ENCODE measurements at regions not wholly inside any gene's neighbourhood (a gene's known extent, or its start where the extent isn't known, plus 50 kb on each side); places are given as distances from the start of the nearest gene placed in this dataset.

DNA sequence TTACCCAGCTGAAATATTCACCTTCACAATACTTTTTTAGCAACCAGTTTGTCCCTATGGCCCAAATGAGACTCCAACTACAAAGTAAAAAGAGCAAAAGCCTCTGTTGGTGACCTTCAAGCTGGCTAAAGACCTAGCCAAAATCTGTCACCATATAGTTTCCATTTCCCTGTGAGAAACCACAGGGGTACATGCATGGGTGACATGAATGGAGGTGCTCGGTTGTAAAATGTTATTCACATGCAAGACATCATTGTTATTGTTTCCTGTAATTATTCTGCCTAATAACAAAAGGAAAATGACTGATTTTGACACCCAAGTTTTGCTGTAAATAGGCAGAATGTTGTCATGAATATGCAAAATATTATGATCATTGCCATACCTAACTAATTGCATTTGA lies 285.3 kb downstream of the ZNF608 start:
- H3K36me3 ChIP-seq (ENCODE audit: control insufficient read depth in 1 of 2, insufficient read depth in 2 of 2, low read length in 1 of 2): no peaks in the 10 kb centered on the region
- no peak overlapping the region for H3K4me3 ChIP-seq (ENCODE audit: low read length in 2 of 2)
- H3K4me1 ChIP-seq (ENCODE audit: control insufficient read depth in 1 of 2, insufficient read depth in 2 of 2, low read length in 2 of 2): peaks cover 1 to 5% of the 10 kb centered on the region in 2 donors
- WGBS, 2 donors: 94 to 96% methylated on average over 1 of the region's 1 CpG
- no peaks in the 10 kb centered on the region for H3K27me3 ChIP-seq (ENCODE audit: control insufficient read depth in 1 of 2, insufficient read depth in 2 of 2, low read length in 1 of 2)
- intact Hi-C loops (cut with DNase I): no loop called here
- no peaks in the 10 kb centered on the region for H3K9me3 ChIP-seq (ENCODE audit: control insufficient read depth, low read length)
- ATAC-seq (ENCODE audit: low FRiP score) (no peak), DNase-seq (no peak)
- H3K27ac ChIP-seq (ENCODE audit: low read depth in 1 of 2, low read length in 2 of 2): no peak overlapping the region

DNA sequence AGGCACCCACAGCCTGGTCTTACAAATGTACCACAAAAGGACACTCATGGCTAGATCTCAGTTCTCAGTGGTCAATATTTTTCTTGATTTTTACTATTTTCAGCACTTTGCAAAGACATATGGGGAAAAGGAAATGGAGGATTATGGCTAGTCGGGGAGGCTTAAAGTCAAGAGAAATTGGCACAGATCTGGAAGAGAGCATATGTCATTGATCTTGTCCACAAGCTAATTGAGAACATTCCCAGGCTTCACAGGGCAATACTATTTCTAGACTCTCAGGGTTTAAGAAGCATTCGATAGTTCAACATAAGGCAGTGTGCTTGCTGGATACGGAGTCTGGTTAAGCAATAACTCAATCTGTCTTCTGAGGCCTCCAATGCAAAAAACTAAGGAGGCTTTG lies 285.8 kb downstream of the ZNF608 start:
- no peak for ATAC-seq (ENCODE audit: low FRiP score)
- H3K27ac ChIP-seq (ENCODE audit: low read depth in 1 of 2, low read length in 2 of 2): no peak overlapping the region

DNA sequence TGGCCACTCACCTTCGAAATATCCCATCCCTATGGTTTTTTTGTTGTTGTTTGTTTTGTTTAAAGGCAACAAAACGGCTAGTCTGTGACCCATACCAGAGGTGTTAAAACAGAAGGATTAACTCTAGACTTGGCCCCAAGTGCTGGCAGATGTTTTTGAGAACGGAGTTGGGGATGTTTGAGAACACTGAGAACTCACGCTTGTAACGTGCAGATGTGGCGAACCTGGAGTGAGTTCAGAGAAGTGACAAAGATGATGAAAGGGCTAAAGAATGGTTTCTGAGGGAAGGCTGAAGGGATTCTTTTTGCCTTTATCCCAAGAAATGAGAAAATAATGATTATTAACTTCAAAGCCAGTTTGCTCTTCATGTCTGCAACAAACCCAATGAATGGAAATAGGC lies 286.5 kb downstream of the ZNF608 start:
- H3K27me3 ChIP-seq (ENCODE audit: control insufficient read depth in 1 of 2, insufficient read depth in 2 of 2, low read length in 1 of 2): no peaks in the 10 kb centered on the region
- peaks cover 1 to 5% of the 10 kb centered on the region in 2 donors for H3K4me1 ChIP-seq (ENCODE audit: control insufficient read depth in 1 of 2, insufficient read depth in 2 of 2, low read length in 2 of 2)
- no peak overlapping the region for H3K4me3 ChIP-seq (ENCODE audit: low read length in 2 of 2)
- ATAC-seq (ENCODE audit: low FRiP score): no peak
- WGBS, 2 donors: 75 to 77% methylated on average over 6 of the region's 6 CpGs
- no peak for DNase-seq
- no peak overlapping the region for H3K27ac ChIP-seq (ENCODE audit: low read depth in 1 of 2, low read length in 2 of 2)
- H3K36me3 ChIP-seq (ENCODE audit: control insufficient read depth in 1 of 2, insufficient read depth in 2 of 2, low read length in 1 of 2): no peaks in the 10 kb centered on the region
- intact Hi-C loops (cut with DNase I): no loop called here
- H3K9me3 ChIP-seq (ENCODE audit: control insufficient read depth, low read length): no peaks in the 10 kb centered on the region

More for the DNA sequence above, 285.8 kb downstream of the ZNF608 start:
- H3K4me3 ChIP-seq (ENCODE audit: low read length in 2 of 2): no peak overlapping the region
- H3K27me3 ChIP-seq (ENCODE audit: control insufficient read depth in 1 of 2, insufficient read depth in 2 of 2, low read length in 1 of 2): no peaks in the 10 kb centered on the region
- 92 to 97% methylated on average over 3 of the region's 3 CpGs for WGBS, 2 donors
- H3K4me1 ChIP-seq (ENCODE audit: control insufficient read depth in 1 of 2, insufficient read depth in 2 of 2, low read length in 2 of 2): peaks cover 1 to 5% of the 10 kb centered on the region in 2 donors
- no peak for DNase-seq
- no peaks in the 10 kb centered on the region for H3K9me3 ChIP-seq (ENCODE audit: control insufficient read depth, low read length)
- intact Hi-C loops (cut with DNase I): no loop called here
- no peaks in the 10 kb centered on the region for H3K36me3 ChIP-seq (ENCODE audit: control insufficient read depth in 1 of 2, insufficient read depth in 2 of 2, low read length in 1 of 2)

DNA sequence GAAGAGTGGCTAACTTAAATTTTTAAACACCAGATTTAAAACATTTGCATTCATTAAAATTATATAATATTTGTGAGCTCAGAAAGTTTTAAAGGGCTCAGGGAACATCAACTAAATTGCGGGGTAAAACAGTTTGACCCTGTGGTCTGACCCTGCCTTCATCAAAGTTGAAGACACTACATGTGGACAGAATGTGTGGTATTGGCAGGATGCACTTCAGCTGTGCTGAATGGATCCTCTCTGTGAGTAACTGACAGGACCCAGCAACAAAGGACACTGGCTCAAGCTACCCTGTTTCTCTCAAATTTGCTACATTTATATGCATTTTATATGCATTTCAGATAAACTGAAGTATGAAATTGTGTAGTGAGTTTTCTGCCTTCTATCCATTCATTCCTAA lies 288.5 kb downstream of the ZNF608 start:
- Histone ChIP-seq H3K4me1 (ENCODE audit: control insufficient read depth in 1 of 2, insufficient read depth in 2 of 2, low read length in 2 of 2) (peaks cover 0 to 3% of the 10 kb centered on the region in 2 donors), H3K27ac (ENCODE audit: low read depth in 1 of 2, low read length in 2 of 2) (no peak overlapping the region), H3K9me3 (ENCODE audit: control insufficient read depth, low read length) (no peaks in the 10 kb centered on the region), H3K36me3 (ENCODE audit: control insufficient read depth in 1 of 2, insufficient read depth in 2 of 2, low read length in 1 of 2) (no peaks in the 10 kb centered on the region), H3K4me3 (ENCODE audit: low read length in 2 of 2) (no peak overlapping the region), H3K27me3 (ENCODE audit: control insufficient read depth in 1 of 2, insufficient read depth in 2 of 2, low read length in 1 of 2) (no peaks in the 10 kb centered on the region)
- no peak for ATAC-seq (ENCODE audit: low FRiP score)
- intact Hi-C loops (cut with DNase I): no loop called here
- WGBS, 2 donors: 86 to 94% methylated on average over 1 of the region's 1 CpG
- no peak for DNase-seq

DNA sequence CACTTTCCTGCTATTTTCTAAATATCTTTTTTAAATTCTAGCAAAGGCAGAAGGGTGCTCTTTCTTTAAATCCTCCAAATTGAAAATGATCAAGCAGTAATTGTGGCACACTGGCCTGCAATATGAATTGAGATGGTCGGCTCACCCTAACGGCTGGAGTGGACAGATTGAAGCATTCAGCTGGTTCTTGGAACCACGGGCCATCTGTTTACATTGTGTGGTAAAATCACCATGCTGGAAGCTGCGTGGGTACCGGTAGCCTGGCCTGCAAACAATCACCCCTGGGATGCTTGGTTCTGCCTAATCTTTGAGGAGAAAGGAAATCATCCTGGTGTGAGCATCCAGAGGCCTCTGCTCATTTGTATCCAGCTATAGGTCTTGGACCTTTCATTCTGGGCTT lies 289.3 kb downstream of the ZNF608 start:
- no peak for DNase-seq
- WGBS, 2 donors: 92 to 94% methylated on average over 5 of the region's 5 CpGs
- no peak for ATAC-seq (ENCODE audit: low FRiP score)
- no peak overlapping the region for H3K27ac ChIP-seq (ENCODE audit: low read depth in 1 of 2, low read length in 2 of 2)
- no peaks in the 10 kb centered on the region for H3K9me3 ChIP-seq (ENCODE audit: control insufficient read depth, low read length)
- no peaks in the 10 kb centered on the region for H3K36me3 ChIP-seq (ENCODE audit: control insufficient read depth in 1 of 2, insufficient read depth in 2 of 2, low read length in 1 of 2)
- H3K4me3 ChIP-seq (ENCODE audit: low read length in 2 of 2): no peak overlapping the region
- H3K27me3 ChIP-seq (ENCODE audit: control insufficient read depth in 1 of 2, insufficient read depth in 2 of 2, low read length in 1 of 2): no peaks in the 10 kb centered on the region
- intact Hi-C loops (cut with DNase I): no loop called here
- H3K4me1 ChIP-seq (ENCODE audit: control insufficient read depth in 1 of 2, insufficient read depth in 2 of 2, low read length in 2 of 2): no peaks in the 10 kb centered on the region

DNA sequence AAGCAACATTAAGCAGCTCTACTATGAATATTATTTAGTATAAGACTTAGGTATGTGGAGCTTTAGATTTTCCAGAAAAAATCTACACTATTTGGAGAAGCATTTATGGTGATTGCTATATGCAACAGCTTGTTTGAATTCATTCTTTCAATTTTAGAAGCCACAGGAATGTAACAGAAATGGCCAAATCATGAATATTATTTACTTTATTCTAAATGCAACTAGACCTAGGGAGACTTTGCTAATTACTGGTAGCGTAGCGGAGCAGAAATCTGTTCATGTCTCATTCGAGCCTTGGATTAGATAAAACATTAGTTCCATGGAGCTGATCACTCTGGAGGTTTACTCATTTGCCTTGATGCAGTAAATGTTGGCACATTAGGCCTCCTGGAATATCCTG lies 290.2 kb downstream of the ZNF608 start:
- Histone ChIP-seq H3K27ac (ENCODE audit: low read depth in 1 of 2, low read length in 2 of 2) (no peak overlapping the region), H3K27me3 (ENCODE audit: control insufficient read depth in 1 of 2, insufficient read depth in 2 of 2, low read length in 1 of 2) (no peaks in the 10 kb centered on the region), H3K4me1 (ENCODE audit: control insufficient read depth in 1 of 2, insufficient read depth in 2 of 2, low read length in 2 of 2) (no peaks in the 10 kb centered on the region), H3K9me3 (ENCODE audit: control insufficient read depth, low read length) (no peaks in the 10 kb centered on the region), H3K4me3 (ENCODE audit: low read length in 2 of 2) (no peak overlapping the region), H3K36me3 (ENCODE audit: control insufficient read depth in 1 of 2, insufficient read depth in 2 of 2, low read length in 1 of 2) (no peaks in the 10 kb centered on the region)
- intact Hi-C loops (cut with DNase I): no loop called here
- ATAC-seq (ENCODE audit: low FRiP score) (no peak), DNase-seq (no peak)
- 96 to 98% methylated on average over 3 of the region's 3 CpGs for WGBS, 2 donors

DNA sequence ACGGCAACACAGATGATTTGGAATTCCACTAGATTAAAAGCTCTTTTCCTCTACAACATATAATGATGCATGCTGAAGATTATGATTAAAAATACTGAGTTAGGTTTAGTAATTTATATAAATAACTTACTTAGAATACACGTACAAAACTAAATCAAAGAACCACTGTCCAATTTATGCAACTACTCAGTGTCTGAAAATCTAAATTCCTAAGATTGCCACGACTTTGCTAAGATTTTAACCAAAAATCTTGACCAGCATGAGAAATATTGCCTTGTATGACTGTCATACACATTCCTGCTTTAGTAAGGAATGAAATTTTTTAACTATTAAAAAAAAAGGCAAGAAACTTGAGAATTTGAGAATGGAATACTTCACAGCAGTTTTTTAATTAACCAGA lies 292.4 kb downstream of the ZNF608 start:
- no peak for ATAC-seq (ENCODE audit: low FRiP score)

DNA sequence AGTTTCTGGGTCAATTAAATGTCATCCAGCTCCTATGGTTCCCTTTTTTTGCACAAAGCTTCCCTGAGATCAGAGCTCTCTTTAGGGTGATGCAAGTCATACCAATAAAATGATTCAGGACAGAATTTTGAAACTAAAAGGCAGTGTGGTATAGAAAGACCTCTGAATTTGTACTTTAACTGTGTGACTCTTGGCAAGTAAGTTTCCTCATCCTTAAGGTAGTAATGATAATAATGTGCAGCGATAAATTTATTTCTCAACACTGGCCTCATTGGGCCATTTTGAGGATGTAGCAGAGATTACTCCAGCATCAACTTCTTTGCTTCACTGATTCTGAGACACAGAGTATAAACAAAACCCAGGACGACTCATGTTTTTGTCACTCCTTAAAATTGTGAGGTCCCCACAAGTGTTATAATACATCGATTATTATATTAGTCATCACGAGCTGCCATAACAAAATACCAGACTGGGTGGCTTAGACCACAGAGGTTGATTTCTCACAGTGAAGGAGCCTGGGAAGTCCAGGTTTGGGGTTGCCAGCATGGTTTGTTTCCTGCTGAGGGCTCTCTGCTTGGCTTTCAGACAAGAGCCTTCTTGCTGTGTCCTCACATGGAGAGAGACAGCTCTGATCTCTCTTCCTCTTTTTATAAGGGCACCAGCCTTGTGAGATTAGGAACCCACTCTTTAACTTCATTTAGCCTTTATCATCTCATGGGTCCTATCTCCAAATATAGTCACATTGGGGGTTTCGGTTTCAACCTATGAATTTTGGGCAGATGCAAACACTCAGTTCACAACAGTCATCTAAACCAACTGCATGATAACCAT lies 293.0 kb downstream of the ZNF608 start:
- no peak overlapping the region for H3K27ac ChIP-seq (ENCODE audit: low read depth in 1 of 2, low read length in 2 of 2)
- ATAC-seq (ENCODE audit: low FRiP score): no peak
- DNase-seq: no peak
- no peak overlapping the region for H3K4me3 ChIP-seq (ENCODE audit: low read length in 2 of 2)
- H3K9me3 ChIP-seq (ENCODE audit: control insufficient read depth, low read length): no peaks in the 10 kb centered on the region
- WGBS, 2 donors: 63 to 81% methylated on average over 5 of the region's 5 CpGs
- no peaks in the 10 kb centered on the region for H3K4me1 ChIP-seq (ENCODE audit: control insufficient read depth in 1 of 2, insufficient read depth in 2 of 2, low read length in 2 of 2)
- no peaks in the 10 kb centered on the region for H3K36me3 ChIP-seq (ENCODE audit: control insufficient read depth in 1 of 2, insufficient read depth in 2 of 2, low read length in 1 of 2)
- no peaks in the 10 kb centered on the region for H3K27me3 ChIP-seq (ENCODE audit: control insufficient read depth in 1 of 2, insufficient read depth in 2 of 2, low read length in 1 of 2)
- intact Hi-C loops (cut with DNase I): no loop called here

More for the DNA sequence above, 292.4 kb downstream of the ZNF608 start:
- Histone ChIP-seq H3K27me3 (ENCODE audit: control insufficient read depth in 1 of 2, insufficient read depth in 2 of 2, low read length in 1 of 2) (no peaks in the 10 kb centered on the region), H3K4me3 (ENCODE audit: low read length in 2 of 2) (no peak overlapping the region), H3K9me3 (ENCODE audit: control insufficient read depth, low read length) (no peaks in the 10 kb centered on the region), H3K27ac (ENCODE audit: low read depth in 1 of 2, low read length in 2 of 2) (no peak overlapping the region), H3K36me3 (ENCODE audit: control insufficient read depth in 1 of 2, insufficient read depth in 2 of 2, low read length in 1 of 2) (no peaks in the 10 kb centered on the region), H3K4me1 (ENCODE audit: control insufficient read depth in 1 of 2, insufficient read depth in 2 of 2, low read length in 2 of 2) (no peaks in the 10 kb centered on the region)
- DNase-seq: no peak
- intact Hi-C loops (cut with DNase I): no loop called here
- WGBS, 2 donors: 68 to 77% methylated on average over 3 of the region's 3 CpGs

DNA sequence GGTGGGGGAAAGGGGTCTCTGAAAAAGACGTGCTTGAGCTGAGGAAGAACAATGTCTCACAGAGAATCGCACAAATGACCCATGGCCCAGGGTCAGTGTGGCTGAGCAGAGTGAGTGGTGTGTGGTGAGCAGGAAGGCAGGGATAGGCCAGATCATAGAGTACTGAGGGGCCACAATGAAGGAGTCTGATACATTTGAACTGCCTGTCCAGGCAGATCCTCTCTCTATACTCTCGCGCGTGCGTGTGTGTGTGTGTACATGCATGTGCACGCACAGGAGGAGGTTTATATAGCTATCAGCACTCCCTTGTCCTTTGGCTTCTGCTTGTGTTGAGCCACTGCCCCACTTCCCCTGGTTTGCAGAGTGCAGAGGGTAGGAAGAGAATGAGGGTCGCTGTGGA lies 294.0 kb downstream of the ZNF608 start:
- H3K27ac ChIP-seq (ENCODE audit: low read depth in 1 of 2, low read length in 2 of 2): no peak overlapping the region
- intact Hi-C loops (cut with DNase I): no loop called here
- ATAC-seq (ENCODE audit: low FRiP score) (no peak), DNase-seq (no peak)
- no peaks in the 10 kb centered on the region for H3K27me3 ChIP-seq (ENCODE audit: control insufficient read depth in 1 of 2, insufficient read depth in 2 of 2, low read length in 1 of 2)
- no peaks in the 10 kb centered on the region for H3K9me3 ChIP-seq (ENCODE audit: control insufficient read depth, low read length)
- 97 to 99% methylated on average over 8 of the region's 8 CpGs for WGBS, 2 donors
- no peaks in the 10 kb centered on the region for H3K4me1 ChIP-seq (ENCODE audit: control insufficient read depth in 1 of 2, insufficient read depth in 2 of 2, low read length in 2 of 2)
- H3K4me3 ChIP-seq (ENCODE audit: low read length in 2 of 2): no peak overlapping the region
- no peaks in the 10 kb centered on the region for H3K36me3 ChIP-seq (ENCODE audit: control insufficient read depth in 1 of 2, insufficient read depth in 2 of 2, low read length in 1 of 2)
